ENCODE measurements at regions not wholly inside any gene's neighbourhood (a gene's known extent, or its start where the extent isn't known, plus 50 kb on each side); places are given as distances from the start of the nearest gene placed in this dataset.
"Not testable (repeated sequence)": the region's sequence is repeated elsewhere in the genome, so short reads cannot be mapped to it uniquely, and the experiment has no call there.

GRCh38 chr10:33484787-33485186 is 150.3 kb upstream of the NRP1 start:
- DNase-seq (ENCODE audit: low read depth) = peak; percentile 50
- no peak for TF ChIP-seq CTCF (IDR thresholded peaks at IDR 0.05; ENCODE audit: insufficient read depth, low read depth, low read length, missing control alignments)

DNA sequence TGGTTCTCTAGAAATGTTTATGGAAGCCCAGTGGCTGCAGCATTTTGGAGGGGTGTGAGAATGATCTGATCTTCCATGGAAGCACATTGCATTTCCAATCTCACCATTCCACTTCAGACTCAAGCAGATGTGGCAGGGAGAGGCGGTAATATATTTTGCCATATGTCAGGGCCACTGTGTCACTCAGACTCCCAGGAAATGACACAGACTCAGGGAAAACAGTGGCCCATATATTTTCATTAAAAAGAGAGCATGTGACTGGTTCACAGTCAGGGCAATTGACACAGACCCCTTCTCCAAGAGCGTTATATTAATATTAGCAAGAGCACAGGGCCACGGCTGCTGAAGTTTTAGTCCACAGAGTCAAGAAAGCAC is 149.3 kb upstream of the NRP1 start:
- no peak for TF ChIP-seq CTCF (IDR thresholded peaks at IDR 0.05; ENCODE audit: insufficient read depth, low read depth, low read length, missing control alignments)
- no peak overlapping the region for H3K4me3 ChIP-seq (ENCODE audit: low read length)
- DNase-seq (ENCODE audit: low read depth) = no peak

More at GRCh38 chr10:33484787-33485186, 150.3 kb upstream of the NRP1 start:
- no peak overlapping the region for H3K4me3 ChIP-seq (ENCODE audit: low read length)

DNA sequence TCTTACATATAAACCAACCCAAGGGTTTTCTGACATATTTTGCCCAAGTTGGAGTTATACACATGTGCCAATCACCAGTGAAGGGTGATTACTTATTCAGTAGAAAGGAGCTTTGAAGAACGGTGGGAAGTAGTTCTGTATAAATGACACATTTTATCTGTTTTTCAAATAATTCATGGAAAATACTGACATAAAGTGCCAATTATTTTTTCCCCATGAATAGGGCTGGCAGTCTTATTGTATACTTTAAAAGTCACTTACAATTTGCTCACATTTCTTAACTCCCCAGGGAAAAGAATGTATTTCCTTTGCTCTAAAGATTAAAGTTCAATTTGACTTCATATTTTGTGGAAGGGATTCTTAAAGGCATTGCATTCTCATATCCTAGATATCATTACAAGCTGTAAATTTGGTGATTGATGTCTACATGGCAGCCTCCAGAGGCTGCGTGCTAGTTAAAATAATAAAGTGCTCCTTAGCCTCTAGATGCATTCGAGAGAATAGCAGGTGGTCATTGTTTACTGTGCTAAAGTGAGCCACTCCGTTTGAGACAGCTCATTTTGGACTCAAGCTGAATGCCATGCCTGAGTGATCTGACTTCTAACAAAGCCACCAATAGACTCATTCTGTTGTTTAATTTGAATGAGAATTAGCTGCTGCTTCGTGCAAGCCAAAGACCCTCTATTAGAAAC is 148.8 kb upstream of the NRP1 start:
- no peak for DNase-seq (ENCODE audit: low read depth)
- TF ChIP-seq CTCF (IDR thresholded peaks at IDR 0.05; ENCODE audit: insufficient read depth, low read depth, low read length, missing control alignments) = no peak
- no peak overlapping the region for H3K4me3 ChIP-seq (ENCODE audit: low read length)

DNA sequence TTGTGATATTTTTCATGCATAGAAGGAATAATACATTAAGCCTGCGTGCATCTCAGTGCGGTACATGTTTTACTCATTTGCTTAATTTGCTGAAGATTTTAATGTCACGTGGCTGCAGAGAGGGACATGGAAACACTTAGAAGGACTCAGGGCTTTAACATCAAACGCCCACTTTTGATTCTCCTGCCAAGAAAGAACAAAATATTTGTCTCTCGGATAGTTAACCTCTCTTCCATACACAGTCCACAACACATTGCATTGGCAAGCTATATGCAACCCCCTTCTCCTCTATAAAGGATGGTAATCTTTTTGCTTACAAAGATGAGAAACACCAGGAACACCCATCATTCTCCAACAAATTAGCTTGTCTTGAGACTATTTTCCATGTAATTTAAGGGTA is 148.0 kb upstream of the NRP1 start:
- TF ChIP-seq CTCF (IDR thresholded peaks at IDR 0.05; ENCODE audit: insufficient read depth, low read depth, low read length, missing control alignments) = no peak
- H3K4me3 ChIP-seq (ENCODE audit: low read length) = no peak overlapping the region
- no peak for DNase-seq (ENCODE audit: low read depth)

DNA sequence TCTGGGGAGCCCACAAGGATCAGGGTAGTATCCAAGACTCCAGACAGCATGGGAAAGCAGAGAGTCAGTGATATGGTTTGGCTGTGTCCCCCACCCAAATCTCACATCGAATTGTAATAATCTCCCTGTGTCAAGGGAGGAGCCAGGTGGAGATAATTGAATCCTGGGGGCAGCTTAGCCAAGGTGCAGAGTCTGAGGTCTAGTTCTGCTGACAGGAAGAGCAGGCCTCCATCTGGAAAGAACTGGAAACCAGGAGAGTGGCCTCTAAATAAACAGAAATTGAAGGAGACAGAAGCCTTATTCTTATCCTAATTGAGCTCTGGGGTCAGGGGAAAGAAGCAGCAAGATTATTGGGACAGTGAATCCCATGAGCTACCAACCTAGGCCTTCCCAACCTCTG is 146.7 kb upstream of the NRP1 start:
- no peak for TF ChIP-seq CTCF (IDR thresholded peaks at IDR 0.05; ENCODE audit: insufficient read depth, low read depth, low read length, missing control alignments)
- DNase-seq (ENCODE audit: low read depth) = no peak
- no peak overlapping the region for H3K4me3 ChIP-seq (ENCODE audit: low read length)

DNA sequence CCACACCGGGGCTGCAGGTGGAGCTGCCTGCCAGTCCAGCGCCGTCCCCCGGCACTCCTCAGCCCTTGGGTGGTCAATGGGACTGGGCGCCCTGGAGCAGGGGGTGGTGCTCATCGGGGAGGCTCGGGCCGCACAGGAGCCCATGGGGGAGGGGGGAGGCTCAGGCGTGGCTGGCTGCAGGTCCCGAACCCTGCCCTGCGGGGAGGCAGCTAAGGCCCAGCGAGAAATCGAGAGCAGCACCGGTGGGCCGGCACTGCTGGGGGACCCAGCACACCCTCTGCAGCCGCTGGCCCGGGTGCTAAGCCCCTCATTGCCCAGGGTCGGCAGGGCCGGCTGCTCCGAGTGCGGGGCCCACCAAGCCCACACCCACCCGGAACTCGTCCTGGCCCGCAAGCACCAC is 145.9 kb upstream of the NRP1 start:
- H3K4me3 ChIP-seq (ENCODE audit: low read length); DNase-seq (ENCODE audit: low read depth): not testable (repeated sequence)

DNA sequence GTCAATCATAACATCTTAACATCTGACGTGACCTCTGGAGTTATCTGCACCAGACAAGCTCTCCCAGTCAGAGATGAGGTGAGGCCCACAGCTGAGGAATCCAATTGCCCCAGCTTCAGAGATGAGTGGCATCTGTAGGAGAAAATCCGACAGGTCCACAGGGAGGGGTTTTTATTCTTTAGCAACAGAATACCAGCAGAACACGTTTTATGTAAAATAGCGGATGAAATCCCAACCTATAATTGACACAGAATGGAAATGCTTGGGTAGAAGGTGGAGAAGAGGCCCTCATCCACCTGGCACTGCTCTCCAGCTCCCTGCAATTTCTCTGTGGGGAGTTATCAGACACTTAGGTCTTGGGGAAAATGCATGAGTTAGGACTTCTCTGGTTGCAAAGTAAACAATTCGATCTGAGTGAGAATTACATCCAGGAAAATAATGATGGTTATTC is 144.2 kb upstream of the NRP1 start:
- no peak for DNase-seq (ENCODE audit: low read depth)
- H3K4me3 ChIP-seq (ENCODE audit: low read length) = no peak overlapping the region
- no peak for TF ChIP-seq CTCF (IDR thresholded peaks at IDR 0.05; ENCODE audit: insufficient read depth, low read depth, low read length, missing control alignments)

Measured in epithelial cell of esophagus (primary cell).